Dermis blood vessel endothelial cell (primary cell): ENCODE measurements at regions not wholly inside any gene's neighbourhood (a gene's known extent, or its start where the extent isn't known, plus 50 kb on each side); places are given as distances from the start of the nearest gene placed in this dataset.
A peak's percentile ranks its signal among the peaks of the same experiment; 100 is the strongest.

Experiments
- DNase-seq: peaks from one replicate; pipeline ENCODE4 v3.0.0; 2010

DNA sequence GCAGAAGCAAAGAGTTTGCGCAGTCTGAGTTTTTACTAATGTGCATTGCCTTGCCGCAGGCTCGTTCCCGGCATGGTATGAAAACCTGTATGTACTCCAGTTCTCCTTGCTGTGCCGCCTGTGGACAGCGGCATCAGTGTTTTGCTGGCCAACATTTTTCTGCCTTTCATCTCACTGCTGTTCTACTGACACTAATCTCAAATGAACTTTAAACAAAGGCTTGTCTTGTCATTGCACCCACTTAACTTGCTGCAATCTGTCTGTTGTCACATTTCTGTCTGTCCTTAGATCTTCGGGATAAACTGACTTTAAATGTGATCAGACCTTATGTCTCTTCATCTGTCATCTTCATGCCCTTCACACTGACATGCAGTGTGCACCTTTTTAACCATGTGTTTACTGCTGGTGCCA is 71.7 kb upstream of the ZNRF2 start:
- no peak for DNase-seq

- DNase-seq: no peak
Observed at GRCh38 chr7:30213637-30214036, 70.8 kb upstream of the ZNRF2 start.

DNA sequence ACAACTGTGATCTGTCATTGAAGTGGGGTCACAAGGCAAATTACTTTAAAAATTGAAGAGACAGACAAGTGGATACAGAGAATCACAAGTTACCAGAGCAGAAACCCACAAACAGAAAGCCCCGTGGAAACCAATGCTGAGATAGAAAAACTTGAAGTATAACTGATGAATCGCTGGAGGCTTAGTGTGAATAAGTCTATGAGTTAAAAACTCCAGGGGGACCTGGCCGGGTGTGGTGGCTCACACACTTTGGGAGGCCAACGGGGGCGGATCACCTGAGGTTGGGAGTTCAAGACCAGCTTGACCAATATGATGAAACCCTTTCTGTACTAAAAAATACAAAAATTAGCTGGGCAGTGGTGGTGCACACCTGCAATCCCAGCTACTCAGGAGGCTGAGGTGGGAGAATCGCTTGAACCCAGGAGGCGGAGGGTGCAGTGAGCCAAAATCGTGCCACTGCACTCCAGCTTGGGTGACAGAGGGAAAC is 69.7 kb upstream of the ZNRF2 start:
- DNase-seq: no peak

DNA sequence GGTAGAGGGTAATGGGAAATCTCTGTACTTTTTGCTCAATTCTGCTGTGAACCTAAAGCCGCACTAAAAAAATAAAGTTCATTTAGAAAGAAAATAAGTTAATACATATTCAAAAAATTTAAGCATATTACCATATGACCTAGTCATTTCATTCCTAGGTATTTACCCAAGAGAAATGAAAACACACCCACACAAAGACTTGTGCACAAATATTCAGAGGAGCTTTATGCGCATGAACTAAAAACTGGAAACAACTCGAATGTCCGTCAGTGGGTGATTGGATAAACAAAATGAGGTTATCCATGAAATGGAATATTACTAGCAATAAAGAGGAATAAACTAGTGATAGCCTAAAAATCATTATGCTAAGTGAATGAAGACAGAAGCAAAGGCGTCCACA is 62.6 kb upstream of the ZNRF2 start:
- DNase-seq: no peak

- DNase-seq: no peak
Observed at GRCh38 chr7:30222515-30223215, 61.7 kb upstream of the ZNRF2 start.

DNA sequence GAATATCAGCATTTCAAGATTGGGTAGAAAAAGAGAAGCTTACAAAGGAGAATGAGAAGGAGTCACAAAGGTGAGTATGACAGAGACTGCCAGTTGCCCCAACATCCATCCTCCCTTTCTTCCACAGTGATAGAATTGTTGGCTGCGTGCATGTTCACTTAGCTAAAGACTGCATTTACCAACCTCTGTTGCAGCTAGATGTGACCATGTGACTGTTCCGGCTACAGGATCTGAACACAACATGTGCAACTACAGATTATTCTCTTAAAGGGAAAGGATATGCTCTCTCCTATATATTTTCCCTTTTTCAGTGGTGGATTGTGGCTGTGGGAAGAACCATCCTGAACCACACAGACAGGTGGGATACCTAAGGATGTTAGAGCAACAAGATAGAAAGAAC is 60.5 kb upstream of the ZNRF2 start:
- DNase-seq: no peak

GRCh38 chr7:30224511-30225062 is 59.8 kb upstream of the ZNRF2 start:
- DNase-seq: no peak

DNA sequence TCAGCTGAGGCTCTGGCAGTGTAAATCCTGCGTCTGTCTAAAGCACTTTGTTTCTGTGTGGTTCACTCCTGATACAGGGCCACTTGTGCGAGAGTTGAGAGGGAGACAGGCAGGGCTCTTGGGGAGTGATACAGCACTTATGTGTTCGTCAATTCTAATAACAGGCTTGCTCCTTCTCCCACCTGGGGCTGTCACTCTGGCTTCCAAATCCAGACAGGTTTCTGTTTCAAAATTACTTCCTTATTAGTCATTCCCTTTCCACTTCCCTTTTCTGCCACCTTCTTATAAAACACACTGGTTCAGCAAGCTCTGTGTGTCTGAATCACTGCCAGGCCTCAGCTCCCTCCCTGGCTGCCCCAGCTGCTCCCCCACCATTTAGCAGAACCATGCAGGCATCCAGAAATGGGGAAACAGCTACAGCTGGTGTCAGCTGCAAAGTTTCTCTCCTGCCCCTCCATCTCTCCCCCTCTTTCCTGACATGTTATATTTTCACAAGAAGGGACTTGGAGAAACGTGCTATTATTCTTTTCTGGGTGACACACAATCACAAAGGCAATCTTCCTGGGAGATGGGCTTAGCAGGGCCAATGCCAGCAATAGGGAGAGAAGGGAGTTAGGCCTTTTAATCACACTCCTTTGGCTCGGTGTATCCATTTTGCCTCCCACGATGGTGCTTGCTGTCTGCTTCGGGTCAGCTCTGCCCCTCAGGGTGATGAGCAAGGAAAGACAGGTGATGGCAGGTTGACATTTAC is 58.4 kb upstream of the ZNRF2 start:
- DNase-seq: peak; percentile 44

DNA sequence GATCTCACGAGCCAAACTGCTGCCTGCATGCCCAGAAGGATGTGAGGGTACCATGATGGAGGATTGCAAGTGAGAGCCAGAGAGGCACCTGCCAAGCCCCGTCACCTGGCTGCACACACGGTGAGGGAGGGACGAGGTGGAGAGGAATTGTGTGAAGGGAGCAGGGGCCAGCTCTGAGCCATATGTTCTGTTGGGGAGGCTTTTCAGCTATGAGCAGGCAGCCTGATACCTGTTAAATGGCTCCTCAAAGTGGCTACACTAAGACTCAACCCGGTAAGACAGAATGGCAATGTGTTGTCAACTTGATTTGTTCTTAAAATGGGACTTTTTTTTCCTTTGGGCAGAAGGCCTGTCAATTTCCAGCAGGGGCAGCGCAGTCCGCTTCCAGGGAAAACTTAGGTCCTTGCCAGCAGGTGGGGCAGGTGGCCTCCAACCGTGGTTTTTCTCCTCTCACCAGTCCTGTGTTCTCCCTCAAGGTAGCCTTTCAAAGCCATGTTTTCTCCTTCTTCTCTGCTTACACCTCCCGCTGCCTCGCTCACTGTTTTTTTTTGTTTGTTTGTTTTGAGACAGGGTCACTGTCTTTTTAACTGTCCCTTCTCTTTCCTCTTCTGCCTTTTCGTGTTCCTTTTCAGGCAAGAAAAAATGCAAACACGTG is 57.7 kb upstream of the ZNRF2 start:
- DNase-seq: peak; percentile 7

DNA sequence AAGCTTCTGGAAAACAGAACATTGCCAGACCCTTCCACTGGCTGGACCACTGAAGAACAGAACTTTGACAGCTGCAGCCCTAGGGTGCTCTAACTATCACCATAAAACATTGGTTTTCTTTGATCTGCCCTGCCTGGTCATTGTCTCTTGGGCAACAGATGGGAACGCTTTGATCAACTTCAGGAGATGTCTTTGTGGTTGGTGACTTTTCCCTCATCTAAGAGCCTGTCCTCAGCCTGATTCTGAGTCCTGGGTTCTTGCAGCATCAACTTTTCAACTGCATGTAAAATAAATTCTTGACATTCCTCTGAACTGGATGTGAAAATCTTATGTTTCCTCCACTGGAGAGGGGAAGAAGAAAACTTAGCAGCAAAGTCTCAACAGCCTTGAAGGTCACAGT is 53.1 kb upstream of the ZNRF2 start:
- DNase-seq: no peak

GRCh38 chr7:30232391-30232790 is 52.0 kb upstream of the ZNRF2 start:
- no peak for DNase-seq
